Stomach smooth muscle (tissue), 2 donors: ENCODE measurements at regions not wholly inside any gene's neighbourhood (a gene's known extent, or its start where the extent isn't known, plus 50 kb on each side); places are given as distances from the start of the nearest gene placed in this dataset.

Experiments used
- H3K27ac ChIP-seq: one replicate; pipeline ENCODE4 v1.7.0; 2013; ENCODE audit warnings: mild to moderate bottlenecking, low read length, inconsistent platforms
- H3K27me3 ChIP-seq, 2 donors: one replicate each; pipeline ENCODE4 v1.7.0; 2013; ENCODE audit warnings: low read length in 2 of 2; ENCODE audit not compliant: insufficient read depth in 2 of 2, control insufficient read depth in 1 of 2
- H3K36me3 ChIP-seq, 2 donors: one replicate each; pipeline ENCODE4 v1.7.0; 2013; ENCODE audit warnings: low read length in 2 of 2; ENCODE audit not compliant: control insufficient read depth in 2 of 2, insufficient read depth in 2 of 2
- H3K4me1 ChIP-seq: one replicate; pipeline ENCODE4 v1.7.0; 2013; ENCODE audit warnings: low read length; ENCODE audit not compliant: control insufficient read depth, insufficient read depth
- H3K4me3 ChIP-seq, 2 donors: one replicate each; pipeline ENCODE4 v1.7.0; 2013; ENCODE audit warnings: low read length in 2 of 2
- H3K9ac ChIP-seq, 2 donors: one replicate each; pipeline ENCODE4 v1.7.0; 2013; ENCODE audit warnings: low read length in 2 of 2, mild to moderate bottlenecking in 1 of 2
- H3K9me3 ChIP-seq, 2 donors: one replicate each; pipeline ENCODE4 v1.7.0; 2013; ENCODE audit warnings: low read length in 2 of 2; ENCODE audit not compliant: control insufficient read depth in 2 of 2
- donor health status: healthy.
- donor health status: Pancreatic carcinoma.

- H3K27me3 ChIP-seq: no peaks in the 10 kb centered on the region
- no peaks in the 10 kb centered on the region for H3K9me3 ChIP-seq
- no peaks in the 10 kb centered on the region for H3K4me1 ChIP-seq
- H3K27ac ChIP-seq: no peak overlapping the region
- H3K9ac ChIP-seq: no peak overlapping the region
- no peaks in the 10 kb centered on the region for H3K36me3 ChIP-seq
- H3K4me3 ChIP-seq: no peak overlapping the region
Observed at GRCh38 chr16:79409978-79410377, 190.6 kb downstream of the MAF start.

GRCh38 chr16:79408355-79408754 is 192.2 kb downstream of the MAF start:
- Histone ChIP-seq H3K36me3 (no peaks in the 10 kb centered on the region), H3K27me3 (no peaks in the 10 kb centered on the region), H3K4me1 (no peaks in the 10 kb centered on the region), H3K4me3 (no peak overlapping the region), H3K27ac (no peak overlapping the region), H3K9ac (no peak overlapping the region), H3K9me3 (no peaks in the 10 kb centered on the region)

GRCh38 chr16:79407461-79408135 is 192.9 kb downstream of the MAF start:
- H3K27me3 ChIP-seq: no peaks in the 10 kb centered on the region
- no peak overlapping the region for H3K9ac ChIP-seq
- H3K36me3 ChIP-seq: no peaks in the 10 kb centered on the region
- H3K4me1 ChIP-seq: no peaks in the 10 kb centered on the region
- H3K9me3 ChIP-seq: no peaks in the 10 kb centered on the region
- no peak overlapping the region for H3K27ac ChIP-seq
- no peak overlapping the region for H3K4me3 ChIP-seq

GRCh38 chr16:79407005-79407404 is 193.5 kb downstream of the MAF start:
- no peaks in the 10 kb centered on the region for H3K27me3 ChIP-seq
- H3K36me3 ChIP-seq: no peaks in the 10 kb centered on the region
- H3K4me1 ChIP-seq: no peaks in the 10 kb centered on the region
- H3K9me3 ChIP-seq: no peaks in the 10 kb centered on the region
- no peak overlapping the region for H3K4me3 ChIP-seq
- no peak overlapping the region for H3K9ac ChIP-seq
- H3K27ac ChIP-seq: no peak overlapping the region

GRCh38 chr16:79404571-79404970 is 196.0 kb downstream of the MAF start:
- Histone ChIP-seq H3K4me3 (no peak overlapping the region), H3K9me3 (no peaks in the 10 kb centered on the region), H3K27ac (no peak overlapping the region), H3K4me1 (no peaks in the 10 kb centered on the region), H3K27me3 (no peaks in the 10 kb centered on the region), H3K36me3 (no peaks in the 10 kb centered on the region), H3K9ac (no peak overlapping the region)

GRCh38 chr16:79403534-79403933 is 197.0 kb downstream of the MAF start:
- H3K9me3 ChIP-seq: no peaks in the 10 kb centered on the region
- no peaks in the 10 kb centered on the region for H3K4me1 ChIP-seq
- H3K36me3 ChIP-seq: no peaks in the 10 kb centered on the region
- no peaks in the 10 kb centered on the region for H3K27me3 ChIP-seq
- H3K27ac ChIP-seq: no peak overlapping the region
- no peak overlapping the region for H3K9ac ChIP-seq
- no peak overlapping the region for H3K4me3 ChIP-seq

DNA sequence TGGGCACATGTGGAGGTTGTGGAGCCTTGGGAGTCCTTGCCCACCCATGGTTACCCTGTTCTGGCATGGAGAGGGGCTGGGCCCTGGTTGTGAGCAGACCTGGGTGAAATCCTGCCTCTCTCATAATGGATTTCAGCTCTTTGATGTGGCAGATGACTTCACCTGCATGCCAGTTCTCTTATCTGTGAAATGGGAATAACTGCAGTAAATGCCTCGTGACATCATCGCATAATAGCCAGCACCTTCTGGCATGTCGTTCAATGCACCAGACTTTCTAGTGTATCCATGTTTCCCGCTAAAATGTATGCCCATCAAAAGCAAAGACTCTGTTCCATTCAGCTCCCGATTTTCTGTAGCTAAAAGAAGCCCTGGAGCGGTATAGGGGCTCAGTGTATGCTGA is 197.6 kb downstream of the MAF start:
- peaks cover 0 to 1% of the 10 kb centered on the region in 2 donors for H3K9me3 ChIP-seq
- no peak overlapping the region for H3K4me3 ChIP-seq
- no peaks in the 10 kb centered on the region for H3K27me3 ChIP-seq
- H3K36me3 ChIP-seq: no peaks in the 10 kb centered on the region
- H3K4me1 ChIP-seq: no peaks in the 10 kb centered on the region
- H3K27ac ChIP-seq: no peak overlapping the region
- H3K9ac ChIP-seq: no peak overlapping the region

DNA sequence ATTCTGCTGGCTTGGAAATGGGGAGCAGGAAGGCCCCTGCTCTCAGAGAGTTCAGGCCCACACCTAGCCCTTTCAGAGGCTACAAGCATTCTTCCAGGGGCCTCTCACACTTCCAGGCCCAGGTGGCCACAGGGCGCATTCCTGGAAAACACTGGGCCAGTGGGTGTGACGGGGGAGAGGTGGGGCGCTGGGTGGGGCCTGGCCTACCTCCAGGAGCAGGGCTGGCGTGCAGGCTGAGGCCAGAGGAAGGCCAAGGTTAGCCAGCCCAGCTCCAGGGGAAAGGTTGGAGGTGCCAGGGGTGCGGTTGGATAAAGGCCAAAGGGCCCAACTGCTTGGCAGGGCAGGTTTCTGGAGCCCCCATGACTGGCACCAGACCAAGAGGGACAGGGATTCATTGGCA is 198.2 kb downstream of the MAF start:
- Histone ChIP-seq H3K27ac (no peak overlapping the region), H3K27me3 (no peaks in the 10 kb centered on the region), H3K36me3 (no peaks in the 10 kb centered on the region), H3K9ac (no peak overlapping the region), H3K4me3 (no peak overlapping the region), H3K9me3 (peaks cover 0 to 3% of the 10 kb centered on the region in 2 donors), H3K4me1 (no peaks in the 10 kb centered on the region)

DNA sequence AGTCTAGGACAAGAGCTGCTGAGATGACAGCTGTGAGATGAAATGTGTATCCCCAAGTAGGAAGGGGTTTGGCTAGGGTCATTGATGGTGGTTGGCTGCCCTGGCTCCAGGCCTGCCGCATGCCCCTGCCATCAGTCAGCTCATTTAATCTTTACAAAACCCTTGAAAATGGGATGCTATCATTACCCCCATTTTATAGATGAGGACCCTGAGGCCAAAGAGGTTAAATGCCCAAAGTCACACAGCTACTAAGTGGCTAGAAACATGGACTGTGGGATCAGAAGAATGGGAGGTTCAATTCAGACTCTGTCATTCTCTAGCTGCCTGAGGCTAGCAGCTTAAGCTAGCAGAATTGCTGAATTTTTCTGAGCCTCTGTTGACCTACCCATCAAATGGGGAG is 198.8 kb downstream of the MAF start:
- Histone ChIP-seq H3K9ac (no peak overlapping the region), H3K4me1 (no peaks in the 10 kb centered on the region), H3K36me3 (no peaks in the 10 kb centered on the region), H3K27ac (no peak overlapping the region), H3K4me3 (no peak overlapping the region), H3K27me3 (no peaks in the 10 kb centered on the region), H3K9me3 (peaks cover 0 to 3% of the 10 kb centered on the region in 2 donors)

- Histone ChIP-seq H3K9ac (no peak overlapping the region), H3K27ac (no peak overlapping the region), H3K4me1 (no peaks in the 10 kb centered on the region), H3K27me3 (no peaks in the 10 kb centered on the region), H3K4me3 (no peak overlapping the region), H3K36me3 (no peaks in the 10 kb centered on the region), H3K9me3 (peaks cover 0 to 3% of the 10 kb centered on the region in 2 donors)
Observed at GRCh38 chr16:79401157-79401556, 199.4 kb downstream of the MAF start.

- no peak overlapping the region for H3K9ac ChIP-seq
- no peaks in the 10 kb centered on the region for H3K36me3 ChIP-seq
- H3K9me3 ChIP-seq: peaks cover 0 to 3% of the 10 kb centered on the region in 2 donors
- H3K27me3 ChIP-seq: no peaks in the 10 kb centered on the region
- H3K4me1 ChIP-seq: no peaks in the 10 kb centered on the region
- H3K27ac ChIP-seq: no peak overlapping the region
- no peak overlapping the region for H3K4me3 ChIP-seq
Observed at GRCh38 chr16:79400462-79401149, 199.9 kb downstream of the MAF start.
